Mucosa of descending colon (tissue), 3 donors: ENCODE measurements at regions not wholly inside any gene's neighbourhood (a gene's known extent, or its start where the extent isn't known, plus 50 kb on each side); places are given as distances from the start of the nearest gene placed in this dataset.

Source experiments
- ATAC-seq: fragments of 200-7000 bp; cut with Tn5 transposase; one replicate; pipeline ENCODE4 v1.9.1; 2020; ENCODE audit warnings: mild to moderate bottlenecking, moderate library complexity
- DNase-seq, 3 donors: peaks; one replicate each; pipeline ENCODE4 v3.0.0-alpha.2; 2020
- H3K36me3 ChIP-seq: fragments of 200-600 bp; one replicate; pipeline ENCODE4 v1.8.0; 2021; ENCODE audit warnings: low read depth, mild to moderate bottlenecking
- H3K4me1 ChIP-seq: fragments of 200-600 bp; one replicate; pipeline ENCODE4 v1.8.0; 2021; ENCODE audit warnings: low read depth, mild to moderate bottlenecking
- H3K4me3 ChIP-seq: fragments of 200-600 bp; one replicate; pipeline ENCODE4 v1.8.0; 2021; ENCODE audit warnings: mild to moderate bottlenecking
- H3K9me3 ChIP-seq: fragments of 200-600 bp; one replicate; pipeline ENCODE4 v1.8.0; 2021; ENCODE audit warnings: mild to moderate bottlenecking
- CTCF ChIP-seq: fragments of 200-600 bp; IDR thresholded peaks from one replicate; pipeline ENCODE4 v1.8.0; 2022; ENCODE audit warnings: antibody characterized with exemption, mild to moderate bottlenecking
- intact Hi-C, 2 donors: fragments of 100-400 bp; cut with DNase I in 1 of 2; cut with micrococcal nuclease in 1 of 2; formaldehyde crosslinking; loops; one replicate each; pipeline versions ENCODE4 v1.11.0 to v1.11.1; 2022; cut with DNase I, micrococcal nuclease
- donor health status: DM: no; HTN: no; CAD: no; lungs with moderate emphysema.
- donor health status: DM: no; HTN: no; CAD: no.
- donor health status: DM: no; HTN: yes; CAD: no.

GRCh38 chr7:68038621-68039314, 1042.1 kb downstream of the TYW1 start:
- ATAC-seq (no peak), DNase-seq (no peak)
- no peak overlapping the region for H3K4me3 ChIP-seq
- peaks cover 35% of the 10 kb centered on the region for H3K9me3 ChIP-seq
- H3K36me3 ChIP-seq, result no peaks in the 10 kb centered on the region
- TF ChIP-seq CTCF, result no peak
- H3K4me1 ChIP-seq, result no peaks in the 10 kb centered on the region
- intact Hi-C loops, result no loop called here

- ATAC-seq (no peak), DNase-seq (no peak)
- intact Hi-C loops, result no loop called here
- TF ChIP-seq CTCF, result no peak
- H3K4me1 ChIP-seq, result no peaks in the 10 kb centered on the region
- no peaks in the 10 kb centered on the region for H3K36me3 ChIP-seq
- H3K9me3 ChIP-seq, result peaks cover 27% of the 10 kb centered on the region
- H3K4me3 ChIP-seq, result no peak overlapping the region
Measured at GRCh38 chr7:68041554-68041953, 1044.9 kb downstream of the TYW1 start.

- no peak for ATAC-seq
- no peak for DNase-seq
- TF ChIP-seq CTCF, result no peak
- H3K9me3 ChIP-seq, result peaks cover 32% of the 10 kb centered on the region
- H3K4me1 ChIP-seq, result no peaks in the 10 kb centered on the region
- intact Hi-C loops, result no loop called here
- no peaks in the 10 kb centered on the region for H3K36me3 ChIP-seq
- H3K4me3 ChIP-seq, result no peak overlapping the region
Measured at GRCh38 chr7:68043546-68043945, 1046.9 kb downstream of the TYW1 start.

GRCh38 chr7:68050627-68051026, 1054.0 kb downstream of the TYW1 start:
- ATAC-seq, result no peak
- intact Hi-C loops, result no loop called here
- Histone ChIP-seq H3K4me3 (no peak overlapping the region), H3K9me3 (peaks cover 32% of the 10 kb centered on the region), H3K4me1 (no peaks in the 10 kb centered on the region), H3K36me3 (no peaks in the 10 kb centered on the region)
- no peak for TF ChIP-seq CTCF
- no peak for DNase-seq

- no peaks in the 10 kb centered on the region for H3K36me3 ChIP-seq
- TF ChIP-seq CTCF, result no peak
- H3K9me3 ChIP-seq, result peaks cover 49% of the 10 kb centered on the region
- ATAC-seq (no peak), DNase-seq (no peak)
- no peak overlapping the region for H3K4me3 ChIP-seq
- H3K4me1 ChIP-seq, result no peaks in the 10 kb centered on the region
- intact Hi-C loops, result no loop called here
Measured at GRCh38 chr7:68058014-68058413, 1061.4 kb downstream of the TYW1 start.

GRCh38 chr7:68063171-68063570, 1066.5 kb downstream of the TYW1 start:
- ATAC-seq (no peak), DNase-seq (no peak)
- H3K4me3 ChIP-seq, result no peak overlapping the region
- H3K9me3 ChIP-seq, result peaks cover 49% of the 10 kb centered on the region
- no peaks in the 10 kb centered on the region for H3K4me1 ChIP-seq
- intact Hi-C loops, result no loop called here
- TF ChIP-seq CTCF, result no peak
- H3K36me3 ChIP-seq, result no peaks in the 10 kb centered on the region
